VCaP (cell line): ENCODE measurements at regions not wholly inside any gene's neighbourhood (a gene's known extent, or its start where the extent isn't known, plus 50 kb on each side); places are given as distances from the start of the nearest gene placed in this dataset.

ENCODE experiments used
- H3K27ac ChIP-seq: fragments of 450-650 bp; 2 replicates; pipeline ENCODE4 v1.5.1; 2017
- CTCF ChIP-seq: fragments of 450-650 bp; conservative IDR thresholded peaks from 2 replicates; pipeline ENCODE4 v1.5.1; 2017; ENCODE audit warnings: mild to moderate bottlenecking, moderate library complexity

GRCh38 chr1:82162486-82163420 is 362.0 kb downstream of the ADGRL2 start:
- no peak overlapping the region for H3K27ac ChIP-seq
- no peak for TF ChIP-seq CTCF

GRCh38 chr1:82161700-82162141 is 361.0 kb downstream of the ADGRL2 start:
- TF ChIP-seq CTCF, result no peak
- H3K27ac ChIP-seq, result no peak overlapping the region; the same call in 1 of the 2 replicates

- no peak overlapping the region for H3K27ac ChIP-seq
- no peak for TF ChIP-seq CTCF
Observed at GRCh38 chr1:82160903-82161302, 360.2 kb downstream of the ADGRL2 start.

- H3K27ac ChIP-seq, result no peak overlapping the region
- TF ChIP-seq CTCF, result no peak
Observed at GRCh38 chr1:82160036-82160435, 359.3 kb downstream of the ADGRL2 start.

GRCh38 chr1:82158981-82159380 is 358.2 kb downstream of the ADGRL2 start:
- no peak for TF ChIP-seq CTCF
- H3K27ac ChIP-seq, result no peak overlapping the region

GRCh38 chr1:82154219-82154970 is 353.7 kb downstream of the ADGRL2 start:
- no peak overlapping the region for H3K27ac ChIP-seq
- no peak for TF ChIP-seq CTCF

GRCh38 chr1:82153752-82154151 is 353.0 kb downstream of the ADGRL2 start:
- no peak for TF ChIP-seq CTCF
- no peak overlapping the region for H3K27ac ChIP-seq
